ENCODE measurements at regions not wholly inside any gene's neighbourhood (a gene's known extent, or its start where the extent isn't known, plus 50 kb on each side); places are given as distances from the start of the nearest gene placed in this dataset.
"Not testable (repeated sequence)": the region's sequence is repeated elsewhere in the genome, so short reads cannot be mapped to it uniquely, and the experiment has no call there.

DNA sequence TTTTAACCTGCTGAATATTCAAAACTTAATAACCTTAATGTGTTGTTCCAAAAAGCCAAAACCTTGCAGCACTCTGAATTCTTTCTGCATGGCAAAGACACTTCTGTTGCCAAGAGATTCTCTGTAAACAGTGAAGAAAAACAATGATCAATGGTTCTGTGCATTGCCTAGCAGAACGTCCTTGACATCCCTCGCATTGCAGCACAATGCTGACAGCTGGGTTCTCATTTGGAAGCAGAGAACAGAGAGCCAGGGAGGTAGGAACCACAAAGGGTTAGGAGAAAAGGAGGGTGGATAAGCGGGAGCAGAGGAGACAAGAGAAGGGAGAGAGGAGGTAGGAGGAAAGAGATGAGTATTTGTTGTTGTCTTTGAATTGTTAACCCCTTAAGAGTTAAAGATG lies 501.1 kb downstream of the NAV3 start:
- no peak for DNase-seq (ENCODE audit: low spot score)

DNA sequence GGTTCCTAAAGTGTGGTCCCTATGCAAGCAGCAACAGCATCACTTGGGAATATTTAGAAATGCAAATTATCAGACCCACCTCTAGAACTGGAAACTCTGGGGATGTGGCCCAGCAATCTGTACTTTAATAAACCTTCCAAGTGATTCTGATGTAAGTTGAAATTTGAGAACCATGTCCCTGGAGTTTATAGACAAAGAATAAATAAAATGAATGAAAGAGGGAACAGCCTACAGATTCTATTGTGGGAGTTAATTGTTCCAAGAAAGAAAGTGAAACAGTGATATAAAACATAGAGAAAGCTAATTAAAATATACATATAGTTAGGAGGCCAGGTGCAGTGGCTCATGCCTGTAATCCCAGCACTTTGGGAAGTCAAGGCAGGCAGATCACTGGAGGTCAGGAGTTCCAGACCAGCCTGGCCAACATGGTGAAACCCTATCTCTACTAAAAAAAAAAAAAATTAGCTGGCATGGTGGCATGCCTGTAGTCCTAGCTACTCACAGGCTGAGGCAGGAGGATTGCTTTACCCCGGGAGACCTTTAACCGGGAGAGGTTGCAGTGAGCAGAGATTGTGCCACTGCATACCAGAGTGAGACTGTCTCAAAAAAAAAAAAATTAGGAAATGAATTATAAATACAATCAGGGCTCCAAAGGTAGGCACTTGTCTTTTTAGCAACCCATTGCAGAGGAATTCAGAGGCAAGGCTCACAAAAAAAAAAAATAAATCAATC lies 507.5 kb downstream of the NAV3 start:
- no peak for DNase-seq (ENCODE audit: low spot score)

GRCh38 chr12:78340406-78340805 lies 509.7 kb downstream of the NAV3 start:
- DNase-seq (ENCODE audit: low spot score) = no peak

GRCh38 chr12:78343657-78344056 lies 513.0 kb downstream of the NAV3 start:
- no peak for DNase-seq (ENCODE audit: low spot score)

DNA sequence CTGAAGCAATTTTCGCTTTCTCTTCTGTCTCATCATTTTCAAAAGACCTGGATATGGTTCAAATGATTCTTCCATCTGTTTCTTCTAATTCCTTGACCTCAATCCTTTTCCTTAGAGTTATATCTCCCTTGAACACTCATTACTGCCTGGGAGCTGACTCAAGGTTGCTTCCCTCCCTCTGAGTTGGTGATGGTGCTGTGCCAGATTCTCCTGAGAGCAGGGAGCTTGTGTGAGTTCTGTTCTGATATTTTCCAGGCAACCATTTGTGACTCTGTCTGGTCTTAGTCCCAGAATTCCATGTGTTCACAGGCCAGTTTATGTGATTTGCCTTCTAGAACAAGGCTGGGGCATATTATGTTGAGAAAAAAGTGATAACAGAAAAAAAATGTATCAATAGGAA lies 505.1 kb upstream of the SYT1 start:
- no peak for DNase-seq (ENCODE audit: low spot score)

- DNase-seq (ENCODE audit: low spot score) = no peak
Observed at GRCh38 chr12:78361683-78362082, 502.9 kb upstream of the SYT1 start.

DNA sequence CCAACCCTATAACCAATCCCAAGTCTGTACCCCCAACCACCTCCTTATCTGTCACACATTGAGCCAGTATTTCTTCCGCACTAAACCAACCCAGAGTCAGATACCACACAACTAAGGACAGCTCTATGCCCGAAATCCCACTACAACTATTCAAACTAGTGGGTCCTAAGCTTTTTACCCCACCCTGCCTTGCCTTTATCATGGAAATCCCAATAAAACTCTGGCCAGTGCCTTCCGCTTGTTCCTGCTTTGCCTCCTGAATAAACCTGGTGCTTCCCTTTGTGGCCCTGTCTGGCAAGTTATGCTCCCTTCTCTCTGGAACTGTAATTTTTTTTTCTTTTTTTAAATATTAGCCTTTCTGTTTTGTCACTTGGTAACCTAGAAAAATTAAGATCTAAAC lies 493.3 kb upstream of the SYT1 start:
- DNase-seq (ENCODE audit: low spot score) = no peak

DNA sequence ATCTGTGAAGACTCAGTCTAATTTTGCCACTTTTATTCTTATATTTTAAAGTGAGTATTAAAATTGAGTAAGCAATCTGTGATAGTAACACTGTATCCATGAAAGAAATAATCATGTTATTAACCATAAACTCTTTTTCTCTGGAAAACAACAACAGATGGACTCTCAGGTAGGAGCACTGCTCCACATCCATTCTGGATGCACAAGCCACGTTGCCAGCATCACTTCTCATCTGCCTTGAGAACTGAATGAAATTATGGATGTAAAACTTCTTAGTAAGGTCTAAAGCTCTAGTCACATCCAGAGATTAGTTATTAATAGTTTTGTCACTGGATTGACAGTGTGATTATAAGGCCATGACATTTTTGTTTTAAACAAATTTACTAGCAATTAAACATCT lies 489.1 kb upstream of the SYT1 start:
- no peak for DNase-seq (ENCODE audit: low spot score)

- no peak for DNase-seq (ENCODE audit: low spot score)
Observed at GRCh38 chr12:78376257-78376656, 488.3 kb upstream of the SYT1 start.

- DNase-seq (ENCODE audit: low spot score) = not testable (repeated sequence)
Observed at GRCh38 chr12:78379065-78379464, 485.5 kb upstream of the SYT1 start.

- no peak for DNase-seq (ENCODE audit: low spot score)
Observed at GRCh38 chr12:78383414-78383813, 481.2 kb upstream of the SYT1 start.

DNA sequence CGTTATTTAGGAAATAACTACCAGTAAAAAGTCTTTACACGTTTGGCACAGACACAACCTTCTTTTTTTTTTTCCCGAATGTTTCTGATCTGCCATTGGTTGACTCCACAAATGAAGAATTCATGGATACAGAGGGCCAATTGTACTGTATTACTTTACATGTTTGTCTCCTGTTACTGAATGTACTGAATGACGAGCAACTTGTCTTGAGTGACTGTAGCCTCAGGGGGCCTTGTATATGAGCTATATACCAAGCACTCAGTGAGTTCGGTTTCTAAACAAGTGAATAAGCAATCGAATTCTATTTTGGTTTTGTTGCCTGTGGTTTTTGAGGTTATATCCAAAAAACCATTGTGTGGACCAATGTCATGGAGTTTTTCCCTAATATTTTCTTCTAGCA lies 480.0 kb upstream of the SYT1 start:
- DNase-seq (ENCODE audit: low spot score) = no peak

- DNase-seq (ENCODE audit: low spot score) = no peak
Observed at GRCh38 chr12:78385541-78385940, 479.0 kb upstream of the SYT1 start.

DNA sequence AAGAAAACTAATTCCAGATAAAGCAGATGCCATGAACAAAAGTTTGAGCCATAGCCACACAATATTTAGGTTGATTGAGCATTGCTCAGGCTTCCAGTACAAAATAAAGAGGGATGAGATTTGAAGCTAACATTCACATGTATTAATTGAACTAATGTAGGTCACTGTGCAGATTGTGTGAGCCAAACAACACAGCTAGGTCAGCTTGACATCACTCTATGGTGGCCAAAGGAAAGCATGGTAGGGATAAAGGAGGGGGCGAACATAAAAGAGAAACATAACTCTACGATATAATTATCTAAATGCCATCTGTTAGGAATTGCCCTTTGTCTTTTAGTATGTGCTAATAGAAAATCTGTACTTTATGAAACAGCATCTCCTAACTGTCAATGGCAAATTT lies 477.7 kb upstream of the SYT1 start:
- no peak for DNase-seq (ENCODE audit: low spot score)

GRCh38 chr12:78387721-78388120 lies 476.9 kb upstream of the SYT1 start:
- no peak for DNase-seq (ENCODE audit: low spot score)

DNA sequence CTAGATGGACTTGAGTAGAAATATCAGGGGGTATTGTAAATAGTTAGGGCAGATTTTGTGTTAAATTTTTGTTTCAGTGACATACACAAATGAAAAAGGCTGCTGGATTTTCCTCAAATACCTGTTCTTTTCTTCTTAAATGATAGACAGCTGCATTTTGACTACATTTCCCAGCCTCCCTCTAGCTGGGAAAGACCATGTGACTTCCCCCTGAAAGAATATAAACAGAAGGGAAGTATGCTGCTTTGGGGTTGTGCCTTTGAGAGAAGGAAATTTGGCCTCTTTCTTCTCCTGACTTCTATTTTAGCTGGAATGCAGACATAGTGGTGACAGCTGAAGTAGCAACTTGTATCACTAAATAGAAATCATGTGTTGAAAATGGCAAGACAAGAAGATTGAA lies 476.1 kb upstream of the SYT1 start:
- DNase-seq (ENCODE audit: low spot score) = no peak

DNA sequence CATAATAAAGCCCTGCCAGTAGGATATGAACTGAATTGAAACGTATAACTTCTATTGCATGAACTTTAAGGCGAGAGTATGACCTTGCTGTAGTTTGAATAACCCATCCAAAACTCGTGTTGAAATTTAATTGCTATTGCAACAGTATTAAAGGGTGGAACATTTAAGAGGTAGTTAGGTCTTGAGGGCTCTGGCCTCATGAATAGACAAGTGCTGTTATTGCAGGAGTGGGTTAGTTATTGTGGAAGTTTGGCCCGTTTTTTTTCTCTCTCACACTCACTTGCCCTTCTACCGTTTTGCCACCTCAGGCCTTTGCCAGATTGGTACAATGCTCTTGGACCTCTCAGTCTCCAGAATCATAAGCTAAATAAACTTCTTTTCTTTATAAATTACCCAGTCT lies 473.7 kb upstream of the SYT1 start:
- no peak for DNase-seq (ENCODE audit: low spot score)

- no peak for DNase-seq (ENCODE audit: low spot score)
Observed at GRCh38 chr12:78392918-78393317, 471.7 kb upstream of the SYT1 start.

DNA sequence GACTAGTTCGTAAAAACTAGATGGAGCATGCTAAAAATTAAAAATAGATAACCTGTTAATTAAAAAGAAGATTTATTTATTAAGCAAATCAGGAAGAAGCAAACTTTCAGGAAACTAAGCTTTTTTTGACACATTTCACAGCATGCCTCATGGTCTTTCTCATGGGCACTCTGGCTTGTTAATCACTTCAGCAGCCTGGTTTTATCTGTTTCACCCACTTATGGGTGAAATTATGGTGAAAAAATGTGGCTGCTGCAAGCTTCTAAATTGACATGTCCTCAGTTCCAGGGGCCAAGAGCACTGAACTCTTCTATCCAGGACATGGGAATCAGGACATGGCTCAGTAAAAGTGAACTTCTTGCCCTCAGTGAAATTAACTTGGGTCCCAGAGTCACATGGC lies 468.6 kb upstream of the SYT1 start:
- no peak for DNase-seq (ENCODE audit: low spot score)

GRCh38 chr12:78396538-78396937 lies 468.0 kb upstream of the SYT1 start:
- no peak for DNase-seq (ENCODE audit: low spot score)

DNA sequence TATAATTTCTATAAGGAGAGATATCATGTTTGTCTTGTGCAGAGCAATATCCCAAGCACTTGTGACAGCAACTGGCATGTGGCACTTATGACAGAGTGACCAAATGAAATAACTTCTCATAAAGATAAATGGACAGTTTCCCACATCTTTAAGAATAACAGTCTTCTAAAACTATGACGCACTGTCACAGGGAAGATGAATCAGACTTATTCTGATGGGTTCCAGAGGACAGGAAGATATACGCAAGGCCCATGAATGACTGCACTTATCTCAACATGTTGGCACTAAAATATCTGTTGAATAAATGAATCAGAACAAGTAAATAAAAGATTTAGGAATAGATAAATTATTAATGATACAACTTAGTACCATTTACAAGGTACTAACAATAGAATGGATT lies 465.8 kb upstream of the SYT1 start:
- DNase-seq (ENCODE audit: low spot score) = no peak

- no peak for DNase-seq (ENCODE audit: low spot score)
Observed at GRCh38 chr12:78402366-78403134, 462.0 kb upstream of the SYT1 start.

GRCh38 chr12:78403136-78403535 lies 461.4 kb upstream of the SYT1 start:
- no peak for DNase-seq (ENCODE audit: low spot score)
